ENCODE measurements at regions not wholly inside any gene's neighbourhood (a gene's known extent, or its start where the extent isn't known, plus 50 kb on each side); places are given as distances from the start of the nearest gene placed in this dataset.

DNA sequence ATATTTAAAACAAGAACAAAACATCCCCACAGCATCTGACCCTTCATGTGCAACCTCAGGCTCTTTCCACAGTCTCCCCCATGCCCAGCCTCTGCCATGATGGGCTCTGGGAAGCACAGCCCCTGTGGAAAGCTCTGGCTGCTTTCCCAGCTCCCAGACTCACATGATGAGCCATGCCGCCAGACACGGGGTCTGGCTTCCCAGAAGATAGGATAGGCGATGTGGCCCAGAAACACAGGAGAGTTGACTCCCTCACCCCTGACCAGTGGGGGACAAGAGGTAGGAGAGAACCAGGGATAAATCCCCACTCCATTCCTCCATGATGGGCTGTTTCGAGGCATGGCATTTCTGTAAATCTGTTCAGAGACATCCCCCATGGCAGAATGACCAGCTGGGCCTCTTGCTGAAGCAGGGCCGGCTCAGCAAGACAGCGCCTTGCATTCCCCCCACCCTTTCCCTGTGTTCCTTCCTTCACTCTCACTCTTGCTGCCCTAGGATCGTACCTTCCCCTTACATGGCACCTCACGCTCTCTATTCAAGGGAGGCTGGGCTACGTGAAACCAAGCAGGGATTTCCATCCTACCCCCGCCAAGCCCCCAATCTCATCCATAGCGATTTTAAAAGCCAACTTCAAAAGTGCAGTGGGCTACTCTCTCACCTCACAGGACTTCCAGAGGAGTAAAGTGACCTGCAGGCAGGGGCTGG is 192.4 kb downstream of the ABHD5 start:
- Histone ChIP-seq H3F3A (ENCODE audit: insufficient read depth) (no peaks in the 10 kb centered on the region), H3K9me2 (ENCODE audit: insufficient read depth) (no peaks in the 10 kb centered on the region), H4K20me1 (ENCODE audit: insufficient read depth) (no peaks in the 10 kb centered on the region), H3K9me3 (ENCODE audit: low read depth) (no peaks in the 10 kb centered on the region), H2AFZ (no peak overlapping the region), H3K36me3 (ENCODE audit: low read depth) (no peaks in the 10 kb centered on the region), H3K79me2 (ENCODE audit: insufficient read depth) (no peaks in the 10 kb centered on the region), H3K4me1 (ENCODE audit: insufficient read depth) (no peaks in the 10 kb centered on the region), H3K27me3 (replicated peaks; ENCODE audit: insufficient read depth) (no peaks in the 10 kb centered on the region), H3K9ac (no peak overlapping the region), H3K4me2 (ENCODE audit: unreplicated experiment) (no peak overlapping the region), H3K4me3 (no peak overlapping the region), H3K27ac (no peak overlapping the region)
- no peak for TF ChIP-seq EZH2phosphoT487 (IDR thresholded peaks at IDR 0.05; ENCODE audit: insufficient read depth, low read depth)
- no peak for TF ChIP-seq EZH2 (IDR thresholded peaks at IDR 0.05; ENCODE audit: insufficient read depth, poor library complexity, severe bottlenecking)
- no peak for DNase-seq
- in situ Hi-C loops (cut with MboI): no loop called here
- WGBS, 2 experiments (ENCODE audit: low coverage in 1 of 2, low lambda C conversion rate in 2 of 2, missing lambda C conversion rate in 2 of 2): 82 to 87% methylated on average over 11 of the region's 11 CpGs

DNA sequence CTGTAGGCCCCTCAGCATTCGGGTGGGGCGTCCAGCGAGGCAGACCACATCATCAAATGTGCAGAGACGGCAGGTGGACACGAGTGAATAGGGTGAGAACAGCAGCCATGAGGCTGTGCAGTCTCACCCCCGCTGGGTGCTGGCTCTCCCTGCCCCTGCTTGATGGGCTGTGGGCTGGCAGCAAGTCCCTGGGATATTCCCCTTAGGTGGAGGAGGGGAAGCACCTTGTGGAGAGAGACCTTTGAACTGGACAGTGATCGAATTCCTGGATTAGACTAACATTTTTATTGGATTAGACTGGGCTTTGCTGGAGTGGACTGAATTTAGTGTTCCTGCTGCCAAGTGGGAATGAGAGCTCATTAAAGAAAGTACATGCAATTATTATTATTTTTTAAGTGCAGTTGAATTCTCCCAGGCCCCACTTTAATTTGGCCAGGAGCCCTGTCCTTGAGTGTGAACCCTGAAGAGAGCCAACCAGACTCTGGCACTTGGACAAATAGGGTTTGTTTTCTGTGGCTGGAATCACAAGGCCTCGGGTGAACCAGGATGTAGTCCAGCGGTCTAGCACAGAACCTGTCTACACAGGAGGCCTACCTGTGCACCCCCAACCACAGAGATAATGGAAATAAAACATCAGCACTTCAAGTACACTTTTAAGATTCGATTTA is 193.1 kb downstream of the ABHD5 start:
- no peaks in the 10 kb centered on the region for H4K20me1 ChIP-seq (ENCODE audit: insufficient read depth)
- H3K36me3 ChIP-seq (ENCODE audit: low read depth): no peaks in the 10 kb centered on the region
- H3K4me3 ChIP-seq: no peak overlapping the region
- TF ChIP-seq EZH2 (IDR thresholded peaks at IDR 0.05; ENCODE audit: insufficient read depth, poor library complexity, severe bottlenecking) (no peak), EZH2phosphoT487 (IDR thresholded peaks at IDR 0.05; ENCODE audit: insufficient read depth, low read depth) (no peak)
- WGBS, 2 experiments (ENCODE audit: low coverage in 1 of 2, low lambda C conversion rate in 2 of 2, missing lambda C conversion rate in 2 of 2): 79 to 80% methylated on average over 10 of the region's 10 CpGs
- H3K9ac ChIP-seq: no peak overlapping the region
- DNase-seq: no peak
- no peaks in the 10 kb centered on the region for H3K4me1 ChIP-seq (ENCODE audit: insufficient read depth)
- no peaks in the 10 kb centered on the region for H3F3A ChIP-seq (ENCODE audit: insufficient read depth)
- no peaks in the 10 kb centered on the region for H3K9me2 ChIP-seq (ENCODE audit: insufficient read depth)
- in situ Hi-C loops (cut with MboI): no loop called here
- no peaks in the 10 kb centered on the region for H3K9me3 ChIP-seq (ENCODE audit: low read depth)
- no peaks in the 10 kb centered on the region for H3K27me3 ChIP-seq (replicated peaks; ENCODE audit: insufficient read depth)
- H2AFZ ChIP-seq: no peak overlapping the region
- H3K27ac ChIP-seq: no peak overlapping the region
- H3K79me2 ChIP-seq (ENCODE audit: insufficient read depth): no peaks in the 10 kb centered on the region
- H3K4me2 ChIP-seq (ENCODE audit: unreplicated experiment): no peak overlapping the region

DNA sequence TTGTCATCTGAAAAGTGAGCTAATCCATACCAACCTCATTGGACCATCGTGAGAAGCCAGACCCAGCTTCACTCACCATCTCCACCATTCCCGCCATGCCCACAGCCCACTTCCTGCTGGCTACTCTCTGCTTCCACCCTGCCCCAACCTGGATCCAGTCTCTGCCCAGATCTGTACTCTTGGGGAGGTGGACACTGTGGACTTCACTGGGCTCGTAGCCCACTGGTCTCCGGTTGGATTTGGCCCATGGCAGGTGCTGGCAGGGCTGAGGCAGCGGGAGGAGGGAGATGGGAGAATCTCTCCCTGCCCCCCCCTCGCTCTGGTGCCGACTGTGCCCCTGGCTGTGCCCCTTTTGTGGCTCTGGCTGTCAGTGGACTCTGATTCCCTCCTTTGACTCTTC is 193.8 kb downstream of the ABHD5 start:
- no peaks in the 10 kb centered on the region for H3K9me2 ChIP-seq (ENCODE audit: insufficient read depth)
- H3K4me1 ChIP-seq (ENCODE audit: insufficient read depth): no peaks in the 10 kb centered on the region
- H3K4me2 ChIP-seq (ENCODE audit: unreplicated experiment): no peak overlapping the region
- H3K4me3 ChIP-seq: no peak overlapping the region
- no peak for DNase-seq
- WGBS, 2 experiments (ENCODE audit: low coverage in 1 of 2, low lambda C conversion rate in 2 of 2, missing lambda C conversion rate in 2 of 2): 87 to 91% methylated on average over 6 to 7 of the region's 7 CpGs
- no peaks in the 10 kb centered on the region for H3K79me2 ChIP-seq (ENCODE audit: insufficient read depth)
- H3K27me3 ChIP-seq (replicated peaks; ENCODE audit: insufficient read depth): no peaks in the 10 kb centered on the region
- H3K9ac ChIP-seq: no peak overlapping the region
- H3K36me3 ChIP-seq (ENCODE audit: low read depth): no peaks in the 10 kb centered on the region
- no peaks in the 10 kb centered on the region for H3F3A ChIP-seq (ENCODE audit: insufficient read depth)
- in situ Hi-C loops (cut with MboI): no loop called here
- TF ChIP-seq EZH2 (IDR thresholded peaks at IDR 0.05; ENCODE audit: insufficient read depth, poor library complexity, severe bottlenecking): no peak
- no peak for TF ChIP-seq EZH2phosphoT487 (IDR thresholded peaks at IDR 0.05; ENCODE audit: insufficient read depth, low read depth)
- H4K20me1 ChIP-seq (ENCODE audit: insufficient read depth): no peaks in the 10 kb centered on the region
- no peak overlapping the region for H3K27ac ChIP-seq
- no peaks in the 10 kb centered on the region for H3K9me3 ChIP-seq (ENCODE audit: low read depth)
- H2AFZ ChIP-seq: no peak overlapping the region

DNA sequence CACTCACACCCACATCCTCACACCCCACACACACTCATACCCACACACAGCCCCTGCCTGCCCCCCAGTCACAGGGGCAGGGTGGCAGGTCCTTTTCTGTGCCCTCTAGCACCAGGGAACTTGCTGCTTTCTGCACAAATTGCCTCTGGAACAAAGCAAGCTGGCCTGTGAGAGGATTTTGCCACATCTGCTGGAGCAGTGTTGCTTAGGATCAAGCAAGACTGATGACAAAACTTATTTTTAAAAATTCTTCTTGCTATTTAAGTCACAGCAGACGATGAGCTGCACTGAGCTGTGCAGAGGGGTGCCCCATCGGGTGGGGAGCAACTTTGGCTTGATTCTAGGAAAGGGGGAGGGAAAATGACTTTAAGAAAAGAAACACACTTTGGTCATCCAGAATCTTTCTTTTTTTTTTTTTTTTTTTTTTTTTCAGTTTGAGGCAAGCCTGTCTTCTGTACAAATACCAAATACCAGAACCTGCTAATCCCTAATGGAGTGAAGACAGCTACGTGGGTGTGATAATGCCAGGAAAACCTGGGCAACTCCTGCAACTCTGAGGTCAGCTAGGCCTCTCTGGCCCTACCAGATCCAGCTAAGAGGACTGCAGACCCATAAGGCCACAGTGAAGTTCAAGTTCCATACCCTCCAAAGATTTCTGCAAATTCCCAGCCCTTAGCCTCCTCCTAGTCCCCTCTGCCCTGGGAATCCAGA is 195.3 kb downstream of the ABHD5 start:
- in situ Hi-C loops (cut with MboI): no loop called here
- Histone ChIP-seq H2AFZ (no peak overlapping the region), H3K79me2 (ENCODE audit: insufficient read depth) (no peaks in the 10 kb centered on the region), H3K4me3 (no peak overlapping the region), H3K9me3 (ENCODE audit: low read depth) (no peaks in the 10 kb centered on the region), H3F3A (ENCODE audit: insufficient read depth) (no peaks in the 10 kb centered on the region), H3K9me2 (ENCODE audit: insufficient read depth) (no peaks in the 10 kb centered on the region), H3K9ac (no peak overlapping the region), H4K20me1 (ENCODE audit: insufficient read depth) (no peaks in the 10 kb centered on the region), H3K4me1 (ENCODE audit: insufficient read depth) (no peaks in the 10 kb centered on the region), H3K36me3 (ENCODE audit: low read depth) (no peaks in the 10 kb centered on the region), H3K4me2 (ENCODE audit: unreplicated experiment) (no peak overlapping the region), H3K27me3 (replicated peaks; ENCODE audit: insufficient read depth) (no peaks in the 10 kb centered on the region), H3K27ac (no peak overlapping the region)
- TF ChIP-seq EZH2phosphoT487 (IDR thresholded peaks at IDR 0.05; ENCODE audit: insufficient read depth, low read depth) (no peak), EZH2 (IDR thresholded peaks at IDR 0.05; ENCODE audit: insufficient read depth, poor library complexity, severe bottlenecking) (no peak)
- DNase-seq: no peak
- 46 to 66% methylated on average over 3 of the region's 3 CpGs for WGBS, 2 experiments (ENCODE audit: low coverage in 1 of 2, low lambda C conversion rate in 2 of 2, missing lambda C conversion rate in 2 of 2)

All from GM23248 (cell line).